SU-DHL-6 (cell line): ENCODE measurements at regions not wholly inside any gene's neighbourhood (a gene's known extent, or its start where the extent isn't known, plus 50 kb on each side); places are given as distances from the start of the nearest gene placed in this dataset.

ENCODE experiments used
- EZH2phosphoT487 ChIP-seq: fragments of 200-600 bp; sonication (generic), shearing (Covaris generic); conservative IDR thresholded peaks from 2 replicates; pipeline ENCODE4 v1.6.1; 2018; ENCODE audit warnings: mild to moderate bottlenecking, antibody characterized with exemption, low read length, moderate library complexity, mixed read lengths
- TF ChIP-seq, protein P1 (sequence below): fragments of 200-600 bp; sonication (generic); IDR thresholded peaks from one replicate; pipeline ENCODE4 v1.5.1; 2017; ENCODE audit warnings: antibody characterized with exemption, mild to moderate bottlenecking, low read length, moderate library complexity; ENCODE audit not compliant: insufficient read depth, poor library complexity, severe bottlenecking

DNA sequence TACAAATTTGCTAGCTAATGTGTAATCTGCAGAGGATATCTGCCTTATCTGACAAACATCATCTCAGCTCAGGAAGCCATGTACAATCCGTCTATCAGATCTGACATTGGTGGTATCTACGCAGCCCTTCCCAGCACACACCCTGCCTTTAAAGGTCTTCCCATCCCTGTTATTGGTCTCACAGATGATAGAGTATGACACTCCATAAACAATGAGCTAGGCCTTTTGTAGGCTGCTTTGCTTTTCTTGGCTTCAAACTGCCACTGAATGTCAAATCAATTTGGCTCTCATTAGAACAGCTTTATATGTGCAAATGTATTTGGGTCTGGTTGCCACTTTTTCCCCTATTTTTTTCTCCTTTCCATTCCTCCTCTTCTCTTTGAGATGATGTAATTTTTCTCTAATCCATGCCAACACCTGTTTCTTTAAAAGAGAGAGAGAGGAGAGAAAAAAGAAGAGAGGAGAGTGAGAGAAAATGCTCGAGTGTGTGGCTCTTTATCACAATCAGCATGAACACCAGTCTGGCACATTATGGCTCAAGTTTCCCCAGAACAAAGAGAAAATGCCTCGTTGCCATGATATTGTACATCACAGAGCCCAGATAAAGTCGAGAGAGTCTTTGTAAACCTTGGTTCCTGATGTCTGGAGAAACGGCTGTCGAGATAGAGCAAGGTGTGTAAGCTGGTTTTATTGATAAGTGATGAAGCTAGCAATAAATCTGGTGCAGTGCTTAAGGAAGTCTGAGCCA is 80.8 kb upstream of the DPH6 start:
- TF ChIP-seq, protein P1, sequence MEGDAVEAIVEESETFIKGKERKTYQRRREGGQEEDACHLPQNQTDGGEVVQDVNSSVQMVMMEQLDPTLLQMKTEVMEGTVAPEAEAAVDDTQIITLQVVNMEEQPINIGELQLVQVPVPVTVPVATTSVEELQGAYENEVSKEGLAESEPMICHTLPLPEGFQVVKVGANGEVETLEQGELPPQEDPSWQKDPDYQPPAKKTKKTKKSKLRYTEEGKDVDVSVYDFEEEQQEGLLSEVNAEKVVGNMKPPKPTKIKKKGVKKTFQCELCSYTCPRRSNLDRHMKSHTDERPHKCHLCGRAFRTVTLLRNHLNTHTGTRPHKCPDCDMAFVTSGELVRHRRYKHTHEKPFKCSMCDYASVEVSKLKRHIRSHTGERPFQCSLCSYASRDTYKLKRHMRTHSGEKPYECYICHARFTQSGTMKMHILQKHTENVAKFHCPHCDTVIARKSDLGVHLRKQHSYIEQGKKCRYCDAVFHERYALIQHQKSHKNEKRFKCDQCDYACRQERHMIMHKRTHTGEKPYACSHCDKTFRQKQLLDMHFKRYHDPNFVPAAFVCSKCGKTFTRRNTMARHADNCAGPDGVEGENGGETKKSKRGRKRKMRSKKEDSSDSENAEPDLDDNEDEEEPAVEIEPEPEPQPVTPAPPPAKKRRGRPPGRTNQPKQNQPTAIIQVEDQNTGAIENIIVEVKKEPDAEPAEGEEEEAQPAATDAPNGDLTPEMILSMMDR, result no peak
- no peak for TF ChIP-seq EZH2phosphoT487
